ENCODE measurements at regions not wholly inside any gene's neighbourhood (a gene's known extent, or its start where the extent isn't known, plus 50 kb on each side); places are given as distances from the start of the nearest gene placed in this dataset.

DNA sequence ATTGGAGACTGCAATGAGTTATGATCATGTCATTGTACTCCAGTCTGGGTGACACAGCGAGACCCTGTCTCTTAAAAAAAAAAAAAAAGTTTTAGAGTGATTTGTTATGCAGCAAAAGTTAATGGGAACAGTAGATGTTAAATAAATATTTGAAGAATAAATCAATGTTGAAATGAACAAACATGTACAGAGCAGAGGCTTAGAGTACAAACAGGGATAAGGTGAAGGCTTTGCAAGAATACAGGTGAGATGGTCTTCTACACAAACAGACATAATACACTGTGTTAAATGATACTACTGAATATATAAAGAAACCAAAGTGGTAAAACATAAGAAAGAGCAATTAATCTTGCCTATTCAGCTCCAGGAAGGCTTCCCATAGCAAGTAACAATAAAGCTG lies 265.4 kb downstream of the CNTN3 start:
- Histone ChIP-seq H3K4me1 (ENCODE audit: control insufficient read depth in 5 of 5, insufficient read depth in 5 of 5, low read length in 5 of 5) (peaks cover 0 to 14% (median 6%) of the 10 kb centered on the region in 5 donors), H3K27ac (ENCODE audit: low read depth in 1 of 2, low read length in 1 of 2) (no peak overlapping the region), H3K36me3 (ENCODE audit: control insufficient read depth in 4 of 4, insufficient read depth in 4 of 4, low read length in 4 of 4) (peaks cover 0 to 11% (median 0%) of the 10 kb centered on the region in 4 donors), H3K9me3 (ENCODE audit: control insufficient read depth in 4 of 4, insufficient read depth in 3 of 4, low read length in 3 of 4) (no peaks in the 10 kb centered on the region), H3K4me3 (no peak overlapping the region), H3K9ac (ENCODE audit: insufficient read depth in 1 of 2, low read length in 2 of 2) (no peak overlapping the region), H3K27me3 (ENCODE audit: control insufficient read depth in 3 of 3, insufficient read depth in 3 of 3, low read length in 2 of 3) (no peaks in the 10 kb centered on the region)
- 58 to 77% methylated on average over 1 of the region's 1 CpG for WGBS, 2 donors
- TF ChIP-seq, protein P1, sequence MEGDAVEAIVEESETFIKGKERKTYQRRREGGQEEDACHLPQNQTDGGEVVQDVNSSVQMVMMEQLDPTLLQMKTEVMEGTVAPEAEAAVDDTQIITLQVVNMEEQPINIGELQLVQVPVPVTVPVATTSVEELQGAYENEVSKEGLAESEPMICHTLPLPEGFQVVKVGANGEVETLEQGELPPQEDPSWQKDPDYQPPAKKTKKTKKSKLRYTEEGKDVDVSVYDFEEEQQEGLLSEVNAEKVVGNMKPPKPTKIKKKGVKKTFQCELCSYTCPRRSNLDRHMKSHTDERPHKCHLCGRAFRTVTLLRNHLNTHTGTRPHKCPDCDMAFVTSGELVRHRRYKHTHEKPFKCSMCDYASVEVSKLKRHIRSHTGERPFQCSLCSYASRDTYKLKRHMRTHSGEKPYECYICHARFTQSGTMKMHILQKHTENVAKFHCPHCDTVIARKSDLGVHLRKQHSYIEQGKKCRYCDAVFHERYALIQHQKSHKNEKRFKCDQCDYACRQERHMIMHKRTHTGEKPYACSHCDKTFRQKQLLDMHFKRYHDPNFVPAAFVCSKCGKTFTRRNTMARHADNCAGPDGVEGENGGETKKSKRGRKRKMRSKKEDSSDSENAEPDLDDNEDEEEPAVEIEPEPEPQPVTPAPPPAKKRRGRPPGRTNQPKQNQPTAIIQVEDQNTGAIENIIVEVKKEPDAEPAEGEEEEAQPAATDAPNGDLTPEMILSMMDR (IDR thresholded peaks at IDR 0.05; ENCODE audit: control extremely low read depth, extremely low read depth) = no peak
- DNase-seq (no peak), ATAC-seq (ENCODE audit: insufficient read depth, low FRiP score) (no peak)

DNA sequence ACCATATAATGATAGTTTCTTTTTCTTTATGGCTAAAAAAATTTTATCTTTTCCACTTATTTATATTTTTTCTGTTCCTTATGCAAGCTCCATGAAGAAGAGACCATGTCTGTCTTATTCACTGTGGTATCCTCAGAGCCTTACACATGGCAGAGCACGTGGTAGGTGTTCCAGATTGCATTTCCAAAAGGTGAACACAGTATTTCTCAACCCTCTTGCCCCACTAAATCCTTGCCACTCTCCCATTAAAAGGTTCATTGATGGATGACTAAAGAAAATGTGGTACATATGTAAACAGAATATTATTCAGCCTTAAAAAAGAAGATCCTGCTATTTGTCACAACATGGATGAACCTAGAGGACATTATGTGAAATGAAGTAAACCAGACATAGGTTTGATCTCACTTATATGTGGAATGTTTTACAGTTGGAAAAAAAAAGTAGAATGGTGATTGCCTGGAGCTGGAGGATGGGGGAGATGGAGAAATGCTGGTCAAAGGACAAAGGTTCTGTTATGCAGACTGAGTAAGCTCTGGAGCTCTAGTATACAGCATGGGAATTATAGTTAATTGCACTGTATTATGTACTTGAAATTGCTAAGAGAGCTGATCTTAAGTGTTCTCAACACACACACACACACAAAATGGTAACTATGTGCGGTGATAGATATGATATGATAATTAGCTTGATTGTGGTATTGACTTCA lies 266.7 kb downstream of the CNTN3 start:
- no peaks in the 10 kb centered on the region for H3K9me3 ChIP-seq (ENCODE audit: control insufficient read depth in 4 of 4, insufficient read depth in 3 of 4, low read length in 3 of 4)

GRCh38 chr3:74346896-74347295 lies 267.6 kb downstream of the CNTN3 start:
- Histone ChIP-seq H3K9ac (ENCODE audit: insufficient read depth in 1 of 2, low read length in 2 of 2) (no peak overlapping the region), H3K4me3 (no peak overlapping the region), H3K27me3 (ENCODE audit: control insufficient read depth in 3 of 3, insufficient read depth in 3 of 3, low read length in 2 of 3) (no peaks in the 10 kb centered on the region), H3K27ac (ENCODE audit: low read depth in 1 of 2, low read length in 1 of 2) (no peak overlapping the region), H3K9me3 (ENCODE audit: control insufficient read depth in 4 of 4, insufficient read depth in 3 of 4, low read length in 3 of 4) (no peaks in the 10 kb centered on the region), H3K36me3 (ENCODE audit: control insufficient read depth in 4 of 4, insufficient read depth in 4 of 4, low read length in 4 of 4) (peaks cover 0 to 11% (median 0%) of the 10 kb centered on the region in 4 donors), H3K4me1 (ENCODE audit: control insufficient read depth in 5 of 5, insufficient read depth in 5 of 5, low read length in 5 of 5) (peaks cover 0 to 9% (median 6%) of the 10 kb centered on the region in 5 donors)
- WGBS, 2 donors = 75 to 76% methylated on average over 3 of the region's 3 CpGs
- DNase-seq (peak in 1 of 3 donors; percentile 10), ATAC-seq (ENCODE audit: insufficient read depth, low FRiP score) (no peak)
- TF ChIP-seq, protein P1 (IDR thresholded peaks at IDR 0.05; ENCODE audit: control extremely low read depth, extremely low read depth) = no peak

More for the DNA sequence above, 266.7 kb downstream of the CNTN3 start:
- DNase-seq (no peak), ATAC-seq (ENCODE audit: insufficient read depth, low FRiP score) (no peak)
- TF ChIP-seq, protein P1 (IDR thresholded peaks at IDR 0.05; ENCODE audit: control extremely low read depth, extremely low read depth) = no peak
- Histone ChIP-seq H3K36me3 (ENCODE audit: control insufficient read depth in 4 of 4, insufficient read depth in 4 of 4, low read length in 4 of 4) (peaks cover 0 to 11% (median 0%) of the 10 kb centered on the region in 4 donors), H3K27me3 (ENCODE audit: control insufficient read depth in 3 of 3, insufficient read depth in 3 of 3, low read length in 2 of 3) (no peaks in the 10 kb centered on the region), H3K9ac (ENCODE audit: insufficient read depth in 1 of 2, low read length in 2 of 2) (no peak overlapping the region), H3K4me1 (ENCODE audit: control insufficient read depth in 5 of 5, insufficient read depth in 5 of 5, low read length in 5 of 5) (peaks cover 0 to 12% (median 6%) of the 10 kb centered on the region in 5 donors), H3K4me3 (no peak overlapping the region), H3K27ac (ENCODE audit: low read depth in 1 of 2, low read length in 1 of 2) (no peak overlapping the region)
- 67 to 76% methylated on average over 2 of the region's 2 CpGs for WGBS, 2 donors

All from lung (tissue), 11 donors.